RWPE2 (cell line): ENCODE measurements at regions not wholly inside any gene's neighbourhood (a gene's known extent, or its start where the extent isn't known, plus 50 kb on each side); places are given as distances from the start of the nearest gene placed in this dataset.
"Not testable (repeated sequence)": the region's sequence is repeated elsewhere in the genome, so short reads cannot be mapped to it uniquely, and the experiment has no call there.

Experiments used
- ATAC-seq: fragments of 200-7000 bp; cut with Tn5 transposase; 3 replicates; pipeline ENCODE4 v1.9.1; 2021; ENCODE audit warnings: low read depth
- DNase-seq: peaks from one replicate; pipeline ENCODE4 v3.0.0-alpha.2; 2020; ENCODE audit warnings: low spot score
- H3K27ac ChIP-seq: fragments of 450-650 bp; 2 replicates; pipeline ENCODE4 v1.5.1; 2017; ENCODE audit warnings: mild to moderate bottlenecking; ENCODE audit not compliant: poor library complexity, severe bottlenecking
- H3K27me3 ChIP-seq: fragments of 250-450 bp; sonication (Bioruptor Pico); 2 replicates; pipeline ENCODE4 v1.5.1; 2021; ENCODE audit warnings: mild to moderate bottlenecking, moderate library complexity; ENCODE audit not compliant: insufficient read depth, poor library complexity, severe bottlenecking
- H3K36me3 ChIP-seq: fragments of 250-450 bp; sonication (Bioruptor Pico); 2 replicates; pipeline ENCODE4 v1.5.1; 2020; ENCODE audit warnings: low read depth, mild to moderate bottlenecking, moderate library complexity
- H3K4me1 ChIP-seq: fragments of 250-450 bp; sonication (Bioruptor Pico); 2 replicates; pipeline ENCODE4 v1.5.1; 2021; ENCODE audit warnings: mild to moderate bottlenecking, moderate library complexity; ENCODE audit not compliant: insufficient read depth, poor library complexity, severe bottlenecking
- H3K4me3 ChIP-seq: fragments of 250-450 bp; sonication (Bioruptor Pico); 2 replicates; pipeline ENCODE4 v1.5.1; 2021; ENCODE audit warnings: mild to moderate bottlenecking, moderate library complexity; ENCODE audit not compliant: severe bottlenecking
- H3K9me3 ChIP-seq: fragments of 250-450 bp; sonication (Bioruptor Pico); 2 replicates; pipeline ENCODE4 v1.5.1; 2021; ENCODE audit warnings: mild to moderate bottlenecking, moderate library complexity; ENCODE audit not compliant: severe bottlenecking
- CTCF ChIP-seq: fragments of 450-650 bp; IDR thresholded peaks from one replicate; pipeline ENCODE4 v1.5.1; 2017; ENCODE audit warnings: mild to moderate bottlenecking, moderate library complexity; ENCODE audit not compliant: poor library complexity, severe bottlenecking

DNA sequence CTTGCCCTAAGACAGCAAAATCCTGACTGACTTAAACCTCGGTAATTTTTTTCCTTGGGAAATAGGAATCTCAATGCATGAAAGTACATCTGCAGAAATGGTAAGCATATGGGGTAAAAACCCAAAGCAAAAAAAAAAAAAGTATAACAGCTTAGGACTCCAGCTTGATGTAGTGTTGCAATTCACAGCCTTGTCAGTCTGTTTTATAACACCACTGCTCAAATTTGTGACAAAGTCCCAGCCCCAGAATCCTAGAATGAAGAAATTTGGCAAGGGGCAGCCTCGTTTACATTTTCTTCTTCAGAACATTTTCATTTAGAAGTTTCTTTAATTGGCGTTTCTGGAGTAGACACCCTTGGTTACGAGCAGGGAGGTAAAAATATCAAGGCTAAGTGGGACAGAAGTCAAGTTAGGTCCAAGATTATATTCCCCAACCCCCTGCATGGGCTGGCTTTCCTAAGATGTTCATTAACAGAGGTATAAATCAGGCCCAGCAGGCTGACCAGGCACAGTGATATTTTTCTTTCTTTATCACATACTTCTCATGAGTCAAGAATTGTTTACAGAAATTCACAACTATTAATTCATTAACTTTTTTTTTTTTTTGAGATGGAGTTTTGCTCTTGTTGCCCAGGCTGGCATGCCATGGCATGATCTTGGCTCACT is 424.0 kb downstream of the RMST start:
- ATAC-seq (no peak), DNase-seq (no peak)
- no peaks in the 10 kb centered on the region for H3K9me3 ChIP-seq
- no peak overlapping the region for H3K27ac ChIP-seq
- TF ChIP-seq CTCF, result no peak
- H3K36me3 ChIP-seq, result no peaks in the 10 kb centered on the region
- no peak overlapping the region for H3K4me3 ChIP-seq
- no peaks in the 10 kb centered on the region for H3K27me3 ChIP-seq
- no peaks in the 10 kb centered on the region for H3K4me1 ChIP-seq

GRCh38 chr12:97897881-97898280 is 435.3 kb downstream of the RMST start:
- not testable (repeated sequence) for H3K4me3 ChIP-seq, H3K36me3 ChIP-seq, H3K9me3 ChIP-seq, H3K27ac ChIP-seq, H3K4me1 ChIP-seq, ATAC-seq, DNase-seq, H3K27me3 ChIP-seq

DNA sequence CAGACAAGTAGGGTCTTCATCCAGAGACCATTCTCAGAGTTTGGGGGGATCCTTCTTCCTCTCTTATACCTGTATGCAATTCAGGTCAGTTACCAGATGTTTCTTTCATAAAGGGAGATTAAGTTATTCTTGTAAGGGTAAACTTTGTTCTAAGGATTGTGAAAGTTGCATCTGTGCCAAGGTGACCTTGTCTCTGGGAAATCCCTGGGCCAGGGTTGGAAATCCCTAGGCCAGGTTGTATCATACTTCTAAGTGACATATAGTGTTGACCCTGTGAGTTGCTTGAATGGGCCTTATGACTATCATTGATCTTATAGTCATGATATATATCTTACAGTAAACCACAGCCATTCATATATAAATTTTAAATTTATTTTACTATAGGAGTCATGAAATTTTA is 436.9 kb downstream of the RMST start:
- no peak overlapping the region for H3K27ac ChIP-seq
- no peaks in the 10 kb centered on the region for H3K36me3 ChIP-seq
- TF ChIP-seq CTCF, result no peak
- H3K4me1 ChIP-seq, result no peaks in the 10 kb centered on the region
- no peaks in the 10 kb centered on the region for H3K27me3 ChIP-seq
- no peak for DNase-seq
- H3K4me3 ChIP-seq, result no peak overlapping the region
- no peak for ATAC-seq
- H3K9me3 ChIP-seq, result no peaks in the 10 kb centered on the region

DNA sequence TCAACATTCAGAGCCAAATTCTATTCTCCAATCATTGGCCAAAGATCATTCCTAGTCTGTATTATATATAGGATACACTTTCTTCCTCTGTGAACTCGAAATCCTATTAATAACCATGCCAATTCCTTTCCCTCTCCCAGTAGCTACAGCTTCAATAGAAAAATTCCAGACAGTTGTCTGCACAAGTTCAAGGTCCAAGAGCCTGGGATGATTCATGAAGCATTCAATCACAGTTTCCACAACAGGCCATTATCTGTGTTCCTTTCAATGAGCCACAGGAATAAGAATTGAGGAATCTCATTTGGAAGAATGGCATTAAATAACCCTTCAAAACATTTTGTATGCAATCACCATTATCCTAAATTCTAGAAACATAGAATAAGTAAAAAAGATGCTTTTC is 437.4 kb downstream of the RMST start:
- H3K27ac ChIP-seq, result no peak overlapping the region
- no peaks in the 10 kb centered on the region for H3K4me1 ChIP-seq
- no peaks in the 10 kb centered on the region for H3K36me3 ChIP-seq
- no peak overlapping the region for H3K4me3 ChIP-seq
- H3K27me3 ChIP-seq, result no peaks in the 10 kb centered on the region
- DNase-seq (no peak), ATAC-seq (no peak)
- no peak for TF ChIP-seq CTCF
- no peaks in the 10 kb centered on the region for H3K9me3 ChIP-seq

- no peak for ATAC-seq
- Histone ChIP-seq H3K9me3 (no peaks in the 10 kb centered on the region), H3K4me3 (no peak overlapping the region), H3K27ac (no peak overlapping the region), H3K27me3 (no peaks in the 10 kb centered on the region), H3K36me3 (no peaks in the 10 kb centered on the region), H3K4me1 (no peaks in the 10 kb centered on the region)
- no peak for DNase-seq
- no peak for TF ChIP-seq CTCF
These were observed 440.8 kb downstream of the RMST start for GRCh38 chr12:97903356-97903755.
